Calu3 (cell line): ENCODE measurements at regions not wholly inside any gene's neighbourhood (a gene's known extent, or its start where the extent isn't known, plus 50 kb on each side); places are given as distances from the start of the nearest gene placed in this dataset.

Experiments used
- BruUV-seq: library from RNA; stranded (reverse); fragments of 400-500 nt; replicated peaks from 2 replicates; lab custom pipeline; 2021; lab: Mats Ljungman, UMichigan
- CTCF ChIA-PET: fragments of 300-600 bp; sonication (Branson Sonifier 250); formaldehyde crosslinking; loops from one replicate; lab custom pipeline; 2022; ENCODE audit warnings: antibody characterized with exemption; lab: Charles Lee
- DNase-seq: peaks from one replicate; pipeline ENCODE4 v3.0.0; 2022
- H3K27ac Mint-ChIP-seq: one replicate; pipeline ENCODE4 v1.8.0; 2022; ENCODE audit warnings: mixed read lengths; ENCODE audit not compliant: unreplicated experiment
- H3K27me3 Mint-ChIP-seq: one replicate; pipeline ENCODE4 v1.8.0; 2022; ENCODE audit warnings: mixed read lengths; ENCODE audit not compliant: unreplicated experiment
- H3K36me3 Mint-ChIP-seq: one replicate; pipeline ENCODE4 v1.8.0; 2022; ENCODE audit warnings: mild to moderate bottlenecking, moderate library complexity, mixed read lengths; ENCODE audit not compliant: insufficient read depth, unreplicated experiment
- H3K4me1 Mint-ChIP-seq: one replicate; pipeline ENCODE4 v1.8.0; 2022; ENCODE audit warnings: mild to moderate bottlenecking, low read depth, mixed read lengths; ENCODE audit not compliant: unreplicated experiment
- H3K4me3 Mint-ChIP-seq: one replicate; pipeline ENCODE4 v1.8.0; 2022; ENCODE audit warnings: mild to moderate bottlenecking, low read depth, moderate library complexity, mixed read lengths; ENCODE audit not compliant: unreplicated experiment
- H3K9me3 Mint-ChIP-seq: one replicate; pipeline ENCODE4 v1.8.0; 2022; ENCODE audit warnings: low read depth, mixed read lengths; ENCODE audit not compliant: unreplicated experiment
- CTCF ChIP-seq: fragments of 200-600 bp; IDR thresholded peaks from one replicate; pipeline ENCODE4 v1.8.0; 2022; ENCODE audit warnings: antibody characterized with exemption; ENCODE audit not compliant: unreplicated experiment
- intact Hi-C: fragments of 100-400 bp; cut with micrococcal nuclease; formaldehyde crosslinking; loops from one replicate; pipeline ENCODE4 v1.10.0; 2022; ENCODE audit not compliant: unreplicated experiment

DNA sequence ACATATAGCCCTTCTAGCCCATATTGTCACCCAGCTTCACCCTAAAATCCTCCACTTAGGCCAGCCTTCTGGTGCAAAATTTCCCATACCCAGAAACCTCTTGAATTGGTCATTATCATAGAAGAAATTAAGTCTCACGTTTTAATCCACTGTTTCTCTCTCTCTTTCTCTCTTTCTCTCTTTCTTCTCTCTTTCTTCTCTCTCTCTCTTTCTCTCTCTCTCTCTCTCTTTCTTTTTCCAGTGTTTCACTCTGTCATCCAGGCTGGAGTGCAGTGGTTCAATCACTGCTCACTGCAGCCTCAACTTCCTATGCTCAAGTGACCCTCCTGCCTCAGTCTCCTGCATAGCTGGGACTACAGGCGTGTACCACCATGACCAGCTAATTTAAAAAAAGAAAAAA is 363.4 kb downstream of the TMEM167A start:
- Mint-ChIP-seq H3K4me1 (no peaks in the 10 kb centered on the region), H3K9me3 (peaks cover 4% of the 10 kb centered on the region), H3K4me3 (no peak overlapping the region), H3K36me3 (no peaks in the 10 kb centered on the region), H3K27me3 (no peaks in the 10 kb centered on the region), H3K27ac (no peak overlapping the region)
- no peak for TF ChIP-seq CTCF
- intact Hi-C loops, result no loop called here
- no peak for DNase-seq
- CTCF ChIA-PET, result no interaction called here
- no TSS peak for BruUV-seq

DNA sequence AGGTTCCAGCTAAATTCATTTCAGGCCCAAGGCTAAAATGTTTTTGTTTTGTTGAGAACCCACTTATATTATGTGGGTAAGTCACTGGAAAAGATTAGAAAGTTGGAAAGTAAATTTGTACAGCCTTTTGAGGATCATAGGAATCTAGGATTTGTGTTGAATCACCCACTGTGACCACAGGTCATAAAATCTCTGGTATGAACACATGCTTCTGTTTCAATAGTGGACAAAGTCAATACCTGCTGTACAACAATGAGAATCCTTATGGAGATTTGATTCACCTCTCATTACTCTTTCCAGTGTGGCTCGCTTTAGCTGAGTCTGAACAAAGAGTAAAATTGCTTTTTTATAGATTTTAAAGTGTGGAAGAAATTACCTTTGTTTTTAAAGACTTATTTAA is 369.5 kb downstream of the TMEM167A start:
- Mint-ChIP-seq H3K4me3 (no peak overlapping the region), H3K9me3 (no peaks in the 10 kb centered on the region), H3K4me1 (peaks cover 7% of the 10 kb centered on the region), H3K27me3 (no peaks in the 10 kb centered on the region), H3K27ac (no peak overlapping the region), H3K36me3 (no peaks in the 10 kb centered on the region)
- intact Hi-C loops, result no loop called here
- no peak for DNase-seq
- no peak for TF ChIP-seq CTCF
- BruUV-seq, result no TSS peak
- CTCF ChIA-PET, result no interaction called here

GRCh38 chr5:82704381-82704780 is 372.8 kb downstream of the TMEM167A start:
- no peak overlapping the region for H3K4me3 Mint-ChIP-seq
- TF ChIP-seq CTCF, result no peak
- intact Hi-C loops, result no loop called here
- no peak for DNase-seq
- H3K27me3 Mint-ChIP-seq, result no peaks in the 10 kb centered on the region
- CTCF ChIA-PET, result no interaction called here
- peaks cover 7% of the 10 kb centered on the region for H3K4me1 Mint-ChIP-seq
- no peaks in the 10 kb centered on the region for H3K36me3 Mint-ChIP-seq
- H3K9me3 Mint-ChIP-seq, result no peaks in the 10 kb centered on the region
- no TSS peak for BruUV-seq
- H3K27ac Mint-ChIP-seq, result no peak overlapping the region

- no peaks in the 10 kb centered on the region for H3K27me3 Mint-ChIP-seq
- intact Hi-C loops, result no loop called here
- CTCF ChIA-PET, result no interaction called here
- H3K9me3 Mint-ChIP-seq, result no peaks in the 10 kb centered on the region
- H3K36me3 Mint-ChIP-seq, result no peaks in the 10 kb centered on the region
- TF ChIP-seq CTCF, result no peak
- H3K4me1 Mint-ChIP-seq, result peaks cover under 1% of the 10 kb centered on the region
- H3K4me3 Mint-ChIP-seq, result no peak overlapping the region
- H3K27ac Mint-ChIP-seq, result no peak overlapping the region
- no TSS peak for BruUV-seq
- no peak for DNase-seq
Measured at GRCh38 chr5:82702046-82702445, 375.1 kb downstream of the TMEM167A start.
